GM12873 (cell line): ENCODE measurements at regions not wholly inside any gene's neighbourhood (a gene's known extent, or its start where the extent isn't known, plus 50 kb on each side); places are given as distances from the start of the nearest gene placed in this dataset.

Source experiments
- TF ChIP-seq, protein P1 (sequence below): IDR thresholded peaks from 2 replicates; pipeline ENCODE4 v1.5.1; 2012; ENCODE audit warnings: low read depth, mild to moderate bottlenecking, moderate library complexity, low read length, control low read depth; ENCODE audit not compliant: insufficient read depth; ENCODE audit errors: missing control alignments

DNA sequence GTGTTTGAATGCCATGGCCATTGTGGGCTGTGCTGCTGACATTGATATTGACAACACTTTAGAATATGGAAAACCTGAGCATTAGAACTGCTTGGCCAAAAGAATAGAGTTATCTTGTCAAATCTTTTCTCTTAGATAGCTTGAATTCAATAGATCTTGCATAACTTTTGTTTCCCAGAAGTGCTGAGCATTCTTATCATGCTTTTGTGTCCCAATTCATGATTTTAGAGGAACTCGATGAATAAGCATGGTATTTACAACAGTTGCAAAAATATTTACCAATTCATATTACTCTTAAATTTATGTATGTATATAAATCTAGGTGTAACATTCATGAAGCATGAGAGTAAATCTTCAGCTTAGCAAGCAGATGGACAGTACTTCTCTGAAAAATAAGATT lies 508.0 kb downstream of the BCL11A start:
- TF ChIP-seq, protein P1, sequence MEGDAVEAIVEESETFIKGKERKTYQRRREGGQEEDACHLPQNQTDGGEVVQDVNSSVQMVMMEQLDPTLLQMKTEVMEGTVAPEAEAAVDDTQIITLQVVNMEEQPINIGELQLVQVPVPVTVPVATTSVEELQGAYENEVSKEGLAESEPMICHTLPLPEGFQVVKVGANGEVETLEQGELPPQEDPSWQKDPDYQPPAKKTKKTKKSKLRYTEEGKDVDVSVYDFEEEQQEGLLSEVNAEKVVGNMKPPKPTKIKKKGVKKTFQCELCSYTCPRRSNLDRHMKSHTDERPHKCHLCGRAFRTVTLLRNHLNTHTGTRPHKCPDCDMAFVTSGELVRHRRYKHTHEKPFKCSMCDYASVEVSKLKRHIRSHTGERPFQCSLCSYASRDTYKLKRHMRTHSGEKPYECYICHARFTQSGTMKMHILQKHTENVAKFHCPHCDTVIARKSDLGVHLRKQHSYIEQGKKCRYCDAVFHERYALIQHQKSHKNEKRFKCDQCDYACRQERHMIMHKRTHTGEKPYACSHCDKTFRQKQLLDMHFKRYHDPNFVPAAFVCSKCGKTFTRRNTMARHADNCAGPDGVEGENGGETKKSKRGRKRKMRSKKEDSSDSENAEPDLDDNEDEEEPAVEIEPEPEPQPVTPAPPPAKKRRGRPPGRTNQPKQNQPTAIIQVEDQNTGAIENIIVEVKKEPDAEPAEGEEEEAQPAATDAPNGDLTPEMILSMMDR, result no peak

DNA sequence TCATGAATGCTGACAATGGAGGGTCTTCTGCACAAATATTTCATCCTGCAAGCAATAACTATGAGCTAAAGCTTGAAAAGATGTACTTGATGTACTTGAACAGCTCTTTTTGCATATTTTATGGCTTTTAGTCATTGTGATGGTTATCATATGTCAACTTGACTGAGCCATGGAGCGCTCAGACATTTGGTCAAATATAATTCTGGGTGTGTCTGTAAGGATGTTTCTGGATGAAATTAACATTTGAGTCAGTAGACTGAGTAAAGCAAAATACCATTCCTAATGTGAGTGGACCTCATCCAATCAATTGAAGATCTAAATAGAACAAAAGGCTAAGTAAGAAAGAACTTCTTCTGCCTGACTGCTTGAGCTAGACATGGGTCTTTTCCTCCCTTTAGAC lies 509.0 kb downstream of the BCL11A start:
- TF ChIP-seq, protein P1, result no peak

DNA sequence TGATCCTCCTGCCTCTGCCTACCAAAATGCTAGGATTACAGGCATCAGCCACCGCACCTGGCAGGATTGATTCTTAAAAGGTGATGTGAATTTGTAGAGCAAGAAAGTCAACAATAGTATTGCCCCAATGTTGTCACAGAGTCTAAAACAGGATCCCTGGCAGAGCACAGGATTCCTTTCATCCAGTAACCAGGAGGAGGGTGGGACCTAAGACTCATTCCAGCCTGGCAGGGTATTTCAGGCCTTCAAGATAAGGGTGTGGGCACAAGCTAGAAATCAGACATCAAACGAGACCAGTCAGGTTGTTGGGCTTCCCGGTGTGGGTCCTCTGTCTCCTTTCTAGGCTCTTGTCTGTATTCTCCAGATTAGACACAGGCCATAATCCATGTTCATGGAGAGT lies 511.4 kb downstream of the BCL11A start:
- TF ChIP-seq, protein P1, result no peak

DNA sequence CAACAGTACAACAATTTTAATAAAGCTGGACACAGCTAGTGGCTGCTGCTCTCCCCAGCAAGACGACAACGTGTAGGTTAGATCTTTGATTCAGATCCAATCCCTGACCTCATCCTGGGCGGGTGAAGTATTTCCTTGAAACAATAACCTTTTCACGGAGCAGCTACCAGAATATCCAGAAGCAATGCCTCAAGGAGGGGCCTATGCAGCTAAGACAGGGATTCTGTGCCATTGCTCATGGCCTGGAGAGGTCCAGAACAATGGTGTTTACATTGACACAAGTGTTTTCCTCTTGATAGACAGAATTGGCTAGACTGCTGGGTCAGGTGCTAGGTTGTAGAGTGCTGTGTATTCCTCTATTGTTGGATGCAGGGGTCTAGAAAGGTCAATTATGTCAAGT lies 520.1 kb downstream of the BCL11A start:
- TF ChIP-seq, protein P1, result no peak

DNA sequence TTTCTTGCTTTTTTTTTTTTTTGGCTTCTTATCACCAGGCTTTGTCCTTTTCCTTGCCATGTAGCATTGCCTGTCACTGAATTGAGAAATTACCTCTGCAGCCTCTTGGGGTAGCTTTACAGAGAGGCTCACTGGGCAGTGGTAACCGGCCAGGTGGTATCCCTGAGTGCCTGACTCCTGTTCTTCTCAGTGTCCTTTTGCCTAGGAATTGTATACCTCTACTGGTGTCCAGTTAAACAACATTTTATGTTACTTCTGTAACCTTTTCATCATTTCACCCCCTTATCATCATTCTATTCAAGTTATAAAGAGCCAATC lies 523.9 kb downstream of the BCL11A start:
- TF ChIP-seq, protein P1, result no peak

DNA sequence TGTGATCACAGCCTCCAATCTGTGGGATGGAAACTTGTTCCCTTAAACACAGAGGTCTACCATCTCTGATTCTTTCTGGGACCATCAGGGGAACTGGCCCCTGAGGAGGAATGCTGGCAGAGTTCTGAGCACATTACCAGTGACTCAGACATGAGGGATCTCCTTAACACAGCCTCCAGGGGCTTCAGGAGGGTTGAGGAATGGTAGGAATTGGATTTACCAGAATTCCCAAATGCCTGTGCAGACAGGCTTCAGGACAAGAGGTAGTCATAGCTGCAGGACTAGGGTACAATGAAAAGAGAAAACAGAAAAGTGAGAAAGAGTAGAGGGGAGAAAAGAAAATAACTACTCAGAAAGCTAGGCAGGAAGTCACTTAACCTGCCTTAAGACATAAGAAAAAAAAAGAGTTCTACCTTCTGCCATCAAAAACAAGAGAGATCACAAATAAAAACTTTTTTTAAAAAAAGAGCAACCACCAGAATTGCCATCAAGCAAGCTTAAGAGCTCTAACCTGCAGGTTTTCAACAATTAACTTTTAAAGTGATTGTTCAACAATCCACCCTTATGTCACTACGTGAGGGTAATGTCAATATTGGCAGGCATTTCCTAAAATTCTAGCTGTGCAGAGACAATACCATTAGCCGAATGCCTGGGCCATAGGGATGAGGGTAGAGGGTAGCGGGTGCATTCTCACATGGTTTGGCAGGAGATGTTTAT lies 524.4 kb downstream of the BCL11A start:
- TF ChIP-seq, protein P1, result no peak

DNA sequence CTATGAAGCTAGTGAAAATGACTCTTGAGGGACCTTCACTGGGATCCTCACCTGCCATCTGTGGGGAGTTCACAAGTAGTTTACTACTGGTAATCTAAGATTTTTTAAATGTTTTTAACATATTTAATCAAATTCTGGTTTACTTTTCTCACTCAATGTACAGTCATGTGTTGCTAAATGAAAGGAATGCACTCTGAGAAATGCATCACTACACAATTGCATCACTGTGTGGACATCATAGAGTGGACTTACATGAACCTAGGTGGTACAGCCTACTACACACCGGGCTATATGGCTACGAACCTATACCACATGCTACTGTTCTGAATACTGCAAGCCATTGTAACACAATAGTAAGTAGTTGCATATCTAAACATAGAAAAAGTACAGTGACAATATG lies 528.0 kb downstream of the BCL11A start:
- TF ChIP-seq, protein P1, result no peak
